ENCODE measurements at regions not wholly inside any gene's neighbourhood (a gene's known extent, or its start where the extent isn't known, plus 50 kb on each side); places are given as distances from the start of the nearest gene placed in this dataset.

GRCh38 chr7:138237995-138238394 is 161.7 kb downstream of the AKR1D1 start:
- TF ChIP-seq REST (IDR thresholded peaks at IDR 0.05; ENCODE audit: insufficient read depth in 1 of 2, low read depth in 2 of 2, low read length in 2 of 2), result no peak
- no peak for TF ChIP-seq POLR2AphosphoS5 (IDR thresholded peaks at IDR 0.05; ENCODE audit: low read depth, low read length)
- TF ChIP-seq SIN3A (IDR thresholded peaks at IDR 0.05; ENCODE audit: borderline replicate concordance, insufficient read depth, low read length), result no peak
- no peak for TF ChIP-seq TAF1 (IDR thresholded peaks at IDR 0.05; ENCODE audit: borderline replicate concordance, insufficient read depth, low read length)
- TF ChIP-seq FOXP2 (optimal IDR thresholded peaks at IDR 0.05; ENCODE audit: borderline replicate concordance, extremely low read depth, extremely low read length, insufficient read depth), result no peak

DNA sequence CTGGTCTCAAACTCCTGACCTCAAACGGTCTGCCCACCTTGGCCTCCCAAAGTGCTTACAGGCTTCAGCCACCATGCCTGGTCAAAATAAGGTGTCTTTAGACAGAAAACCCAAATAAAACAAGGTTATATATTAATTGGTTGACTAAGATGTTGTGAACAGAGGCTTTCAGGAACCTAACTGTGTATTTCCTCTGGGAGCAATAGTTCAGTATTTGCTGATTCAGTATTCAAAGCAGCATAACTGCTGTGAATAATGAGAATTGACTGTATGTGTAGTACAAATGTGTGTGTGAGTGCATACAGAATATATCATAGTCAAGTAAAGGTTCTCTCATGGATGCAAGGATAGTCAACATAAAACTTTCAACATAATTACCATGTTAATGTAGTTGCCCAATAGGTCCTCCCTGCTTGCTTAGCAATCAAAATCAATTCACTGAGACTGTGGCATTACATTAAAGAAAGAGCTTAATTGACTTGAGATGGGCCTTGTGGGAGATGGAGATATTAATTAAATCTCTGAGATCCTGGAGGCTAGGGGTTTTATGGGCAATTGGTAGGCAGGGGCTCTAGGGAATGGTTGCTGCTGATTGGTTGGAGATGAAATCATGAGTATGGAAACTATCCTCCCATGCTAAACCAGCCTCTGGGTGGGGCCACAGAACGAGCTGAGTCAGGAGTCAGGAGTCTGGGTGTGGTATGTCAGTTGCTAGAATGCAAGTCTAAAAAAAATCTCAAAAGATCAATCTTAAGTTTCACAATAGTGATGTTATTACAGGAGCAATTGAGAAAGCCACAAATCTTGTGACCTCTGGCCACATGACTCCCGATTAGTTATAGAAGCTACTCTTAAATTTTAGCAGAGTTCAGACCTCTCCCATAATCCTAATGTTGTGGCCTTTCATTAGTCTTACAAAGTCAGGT is 162.7 kb downstream of the AKR1D1 start:
- TF ChIP-seq TAF1 (IDR thresholded peaks at IDR 0.05; ENCODE audit: borderline replicate concordance, insufficient read depth, low read length), result no peak
- TF ChIP-seq POLR2AphosphoS5 (IDR thresholded peaks at IDR 0.05; ENCODE audit: low read depth, low read length), result no peak
- no peak for TF ChIP-seq SIN3A (IDR thresholded peaks at IDR 0.05; ENCODE audit: borderline replicate concordance, insufficient read depth, low read length)
- no peak for TF ChIP-seq FOXP2 (optimal IDR thresholded peaks at IDR 0.05; ENCODE audit: borderline replicate concordance, extremely low read depth, extremely low read length, insufficient read depth)
- TF ChIP-seq REST (IDR thresholded peaks at IDR 0.05; ENCODE audit: insufficient read depth in 1 of 2, low read depth in 2 of 2, low read length in 2 of 2), result no peak

DNA sequence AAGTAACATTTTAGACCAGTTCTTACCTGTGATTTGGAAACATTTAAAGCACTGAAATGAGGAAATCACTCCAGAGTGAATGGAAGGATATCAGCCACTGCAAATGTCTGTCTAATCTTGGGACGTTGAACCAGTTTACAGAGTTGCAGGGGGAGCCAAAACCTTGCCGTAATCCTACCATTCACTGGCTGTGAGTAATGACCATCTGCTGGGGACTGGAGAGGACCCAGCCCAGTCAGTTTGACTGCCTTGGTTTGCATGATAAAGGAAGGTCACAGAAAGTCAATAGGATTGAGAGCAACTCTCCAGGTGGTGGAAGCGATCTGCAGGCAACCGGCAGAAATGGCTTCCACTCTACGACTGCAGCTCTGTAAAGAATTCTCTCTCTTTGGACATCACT is 167.2 kb downstream of the AKR1D1 start:
- TF ChIP-seq FOXP2 (optimal IDR thresholded peaks at IDR 0.05; ENCODE audit: borderline replicate concordance, extremely low read depth, extremely low read length, insufficient read depth), result no peak
- no peak for TF ChIP-seq SIN3A (IDR thresholded peaks at IDR 0.05; ENCODE audit: borderline replicate concordance, insufficient read depth, low read length)
- TF ChIP-seq REST (IDR thresholded peaks at IDR 0.05; ENCODE audit: insufficient read depth in 1 of 2, low read depth in 2 of 2, low read length in 2 of 2), result no peak
- TF ChIP-seq POLR2AphosphoS5 (IDR thresholded peaks at IDR 0.05; ENCODE audit: low read depth, low read length), result no peak
- TF ChIP-seq TAF1 (IDR thresholded peaks at IDR 0.05; ENCODE audit: borderline replicate concordance, insufficient read depth, low read length), result no peak

DNA sequence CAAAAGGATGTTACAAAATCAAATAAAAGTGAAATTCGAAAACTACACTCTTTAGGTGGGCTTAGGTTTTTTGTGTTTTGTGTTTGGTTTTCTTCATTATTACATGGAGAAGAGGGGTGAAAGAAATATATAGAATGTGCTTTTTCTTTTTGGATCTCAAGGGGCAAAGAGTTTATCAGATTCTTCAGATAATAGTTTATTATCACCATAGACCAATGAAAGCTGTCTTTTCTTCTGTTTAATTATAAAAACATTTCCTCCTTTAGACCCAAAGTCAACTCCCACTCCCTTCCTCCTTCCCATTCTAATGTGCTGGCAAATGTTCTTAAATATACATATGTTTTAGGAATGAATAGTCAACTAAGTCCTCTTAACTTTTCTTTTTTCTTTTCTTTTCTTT is 167.6 kb downstream of the AKR1D1 start:
- TF ChIP-seq FOXP2 (optimal IDR thresholded peaks at IDR 0.05; ENCODE audit: borderline replicate concordance, extremely low read depth, extremely low read length, insufficient read depth), result no peak
- no peak for TF ChIP-seq SIN3A (IDR thresholded peaks at IDR 0.05; ENCODE audit: borderline replicate concordance, insufficient read depth, low read length)
- TF ChIP-seq POLR2AphosphoS5 (IDR thresholded peaks at IDR 0.05; ENCODE audit: low read depth, low read length), result no peak
- no peak for TF ChIP-seq TAF1 (IDR thresholded peaks at IDR 0.05; ENCODE audit: borderline replicate concordance, insufficient read depth, low read length)
- no peak for TF ChIP-seq REST (IDR thresholded peaks at IDR 0.05; ENCODE audit: insufficient read depth in 1 of 2, low read depth in 2 of 2, low read length in 2 of 2)
